ENCODE measurements at regions not wholly inside any gene's neighbourhood (a gene's known extent, or its start where the extent isn't known, plus 50 kb on each side); places are given as distances from the start of the nearest gene placed in this dataset.

- Histone ChIP-seq H3K9me3 (ENCODE audit: control insufficient read depth in 2 of 3, low read length in 3 of 3) (no peaks in the 10 kb centered on the region), H3K27me3 (ENCODE audit: control insufficient read depth in 2 of 2, insufficient read depth in 2 of 2, low read length in 2 of 2) (peaks cover 0 to 5% of the 10 kb centered on the region in 2 donors), H3K4me3 (ENCODE audit: low read length) (no peak overlapping the region), H3K36me3 (ENCODE audit: control insufficient read depth in 2 of 3, insufficient read depth in 3 of 3, low read length in 3 of 3) (no peaks in the 10 kb centered on the region), H3K27ac (ENCODE audit: low read depth, low read length) (no peak overlapping the region), H3K4me1 (ENCODE audit: control insufficient read depth in 2 of 2, insufficient read depth in 2 of 2, low read length in 2 of 2) (no peaks in the 10 kb centered on the region)
- CTCF ChIA-PET, result interaction anchor here (0.9 kb wide), 1 partner anchor 575 kb away, joined by 3 read pairs; no protein-coding TSS in a partner anchor
- Mint-ChIP-seq H3K36me3 (no peaks in the 10 kb centered on the region), H3K4me1 (peaks cover 0 to 30% (median 11%) of the 10 kb centered on the region in 7 donors), H3K9me3 (no peaks in the 10 kb centered on the region), H3K27ac (no peak overlapping the region), H3K27me3 (peaks cover 34 to 62% (median 37%) of the 10 kb centered on the region in 5 donors), H3K4me3 (peak overlapping the region in 3 of 10 donors; percentile 15 to 77 (median 43))
- intact Hi-C loops (cut with micrococcal nuclease), result loop anchor here (1.0 to 5.0 kb wide), 5 partner anchors 58 to 1508 kb away; partner anchors contain the start of gene TRUB1 (in 1 of the 2)
- ATAC-seq, result no peak
- no peak for DNase-seq
- POLR2A ChIA-PET, result no interaction called here
These were observed 57.5 kb downstream of the FHIP2A start for GRCh38 chr10:114879093-114879492.

GRCh38 chr10:114879541-114880158 is 58.1 kb downstream of the FHIP2A start:
- intact Hi-C loops (cut with micrococcal nuclease), result loop anchor here (1.0 to 5.0 kb wide), 5 partner anchors 58 to 1508 kb away; partner anchors contain the start of gene TRUB1 (in 1 of the 2)
- DNase-seq (peak in 4 of 9 donors; percentile 12 to 43 (median 24)), ATAC-seq (peak; percentile 72)
- ChIA-PET POLR2A (no interaction called here), CTCF (no interaction called here)
- no peaks in the 10 kb centered on the region for H3K9me3 Mint-ChIP-seq
- Histone ChIP-seq H3K27me3 (ENCODE audit: control insufficient read depth in 2 of 2, insufficient read depth in 2 of 2, low read length in 2 of 2) (peaks cover 0 to 5% of the 10 kb centered on the region in 2 donors), H3K27ac (ENCODE audit: low read depth, low read length) (no peak overlapping the region), H3K36me3 (ENCODE audit: control insufficient read depth in 2 of 3, insufficient read depth in 3 of 3, low read length in 3 of 3) (no peaks in the 10 kb centered on the region), H3K4me3 (ENCODE audit: low read length) (no peak overlapping the region), H3K9me3 (ENCODE audit: control insufficient read depth in 2 of 3, low read length in 3 of 3) (no peaks in the 10 kb centered on the region), H3K4me1 (ENCODE audit: control insufficient read depth in 2 of 2, insufficient read depth in 2 of 2, low read length in 2 of 2) (no peaks in the 10 kb centered on the region)
- peaks cover 32 to 60% (median 35%) of the 10 kb centered on the region in 5 donors for H3K27me3 Mint-ChIP-seq
- H3K36me3 Mint-ChIP-seq, result no peaks in the 10 kb centered on the region
- peak overlapping the region in 6 of 10 donors; percentile 2 to 77 (median 21) for H3K4me3 Mint-ChIP-seq
- no peak overlapping the region for H3K27ac Mint-ChIP-seq
- peaks cover 0 to 30% (median 11%) of the 10 kb centered on the region in 7 donors for H3K4me1 Mint-ChIP-seq

GRCh38 chr10:114881417-114881816 is 56.6 kb upstream of the TRUB1 start:
- no peak overlapping the region for H3K27ac ChIP-seq (ENCODE audit: low read depth, low read length)
- DNase-seq, result no peak
- peaks cover 0 to 15% (median 8%) of the 10 kb centered on the region in 7 donors for H3K4me1 Mint-ChIP-seq
- H3K4me1 ChIP-seq (ENCODE audit: control insufficient read depth in 2 of 2, insufficient read depth in 2 of 2, low read length in 2 of 2), result no peaks in the 10 kb centered on the region
- H3K27me3 ChIP-seq (ENCODE audit: control insufficient read depth in 2 of 2, insufficient read depth in 2 of 2, low read length in 2 of 2), result no peaks in the 10 kb centered on the region
- no peaks in the 10 kb centered on the region for H3K9me3 ChIP-seq (ENCODE audit: control insufficient read depth in 2 of 3, low read length in 3 of 3)
- no peaks in the 10 kb centered on the region for H3K36me3 ChIP-seq (ENCODE audit: control insufficient read depth in 2 of 3, insufficient read depth in 3 of 3, low read length in 3 of 3)
- H3K27ac Mint-ChIP-seq, result no peak overlapping the region
- ChIA-PET POLR2A (no interaction called here), CTCF (no interaction called here)
- ATAC-seq, result no peak
- no peaks in the 10 kb centered on the region for H3K36me3 Mint-ChIP-seq
- no peaks in the 10 kb centered on the region for H3K9me3 Mint-ChIP-seq
- no peak overlapping the region for H3K4me3 ChIP-seq (ENCODE audit: low read length)
- intact Hi-C loops (cut with micrococcal nuclease), result no loop called here
- H3K27me3 Mint-ChIP-seq, result peaks cover 15 to 50% (median 24%) of the 10 kb centered on the region in 5 donors
- no peak overlapping the region for H3K4me3 Mint-ChIP-seq

- CTCF ChIA-PET, result no interaction called here
These were observed 56.1 kb upstream of the TRUB1 start for GRCh38 chr10:114881901-114882300.

GRCh38 chr10:114885443-114885842 is 52.6 kb upstream of the TRUB1 start:
- Histone ChIP-seq H3K4me1 (ENCODE audit: control insufficient read depth in 2 of 2, insufficient read depth in 2 of 2, low read length in 2 of 2) (no peaks in the 10 kb centered on the region), H3K9me3 (ENCODE audit: control insufficient read depth in 2 of 3, low read length in 3 of 3) (no peaks in the 10 kb centered on the region), H3K36me3 (ENCODE audit: control insufficient read depth in 2 of 3, insufficient read depth in 3 of 3, low read length in 3 of 3) (no peaks in the 10 kb centered on the region), H3K4me3 (ENCODE audit: low read length) (no peak overlapping the region), H3K27me3 (ENCODE audit: control insufficient read depth in 2 of 2, insufficient read depth in 2 of 2, low read length in 2 of 2) (no peaks in the 10 kb centered on the region), H3K27ac (ENCODE audit: low read depth, low read length) (no peak overlapping the region)
- no peak overlapping the region for H3K27ac Mint-ChIP-seq
- DNase-seq (no peak), ATAC-seq (no peak)
- H3K36me3 Mint-ChIP-seq, result no peaks in the 10 kb centered on the region
- no peaks in the 10 kb centered on the region for H3K9me3 Mint-ChIP-seq
- ChIA-PET CTCF (no interaction called here), POLR2A (no interaction called here)
- H3K4me1 Mint-ChIP-seq, result no peaks in the 10 kb centered on the region
- H3K4me3 Mint-ChIP-seq, result no peak overlapping the region
- peaks cover 5 to 17% (median 8%) of the 10 kb centered on the region in 5 donors for H3K27me3 Mint-ChIP-seq
- intact Hi-C loops (cut with micrococcal nuclease), result no loop called here

More at GRCh38 chr10:114881901-114882300, 56.1 kb upstream of the TRUB1 start:
- ATAC-seq, result no peak
- no peaks in the 10 kb centered on the region for H3K9me3 ChIP-seq (ENCODE audit: control insufficient read depth in 2 of 3, low read length in 3 of 3)
- H3K27ac Mint-ChIP-seq, result no peak overlapping the region
- H3K27ac ChIP-seq (ENCODE audit: low read depth, low read length), result no peak overlapping the region
- peaks cover 0 to 14% (median 8%) of the 10 kb centered on the region in 7 donors for H3K4me1 Mint-ChIP-seq
- H3K4me3 Mint-ChIP-seq, result no peak overlapping the region
- H3K4me1 ChIP-seq (ENCODE audit: control insufficient read depth in 2 of 2, insufficient read depth in 2 of 2, low read length in 2 of 2), result no peaks in the 10 kb centered on the region
- intact Hi-C loops (cut with micrococcal nuclease), result no loop called here
- H3K36me3 ChIP-seq (ENCODE audit: control insufficient read depth in 2 of 3, insufficient read depth in 3 of 3, low read length in 3 of 3), result no peaks in the 10 kb centered on the region
- H3K27me3 ChIP-seq (ENCODE audit: control insufficient read depth in 2 of 2, insufficient read depth in 2 of 2, low read length in 2 of 2), result no peaks in the 10 kb centered on the region
- POLR2A ChIA-PET, result no interaction called here
- no peaks in the 10 kb centered on the region for H3K9me3 Mint-ChIP-seq
- no peak for DNase-seq
- H3K27me3 Mint-ChIP-seq, result peaks cover 12 to 45% (median 24%) of the 10 kb centered on the region in 5 donors
- H3K4me3 ChIP-seq (ENCODE audit: low read length), result no peak overlapping the region
- no peaks in the 10 kb centered on the region for H3K36me3 Mint-ChIP-seq

Measured in naive thymus-derived CD4-positive, alpha-beta T cell (primary cell).